ENCODE measurements at regions not wholly inside any gene's neighbourhood (a gene's known extent, or its start where the extent isn't known, plus 50 kb on each side); places are given as distances from the start of the nearest gene placed in this dataset.

GRCh38 chr2:217193431-217194340 lies 333.8 kb upstream of the TNP1 start:
- TF ChIP-seq CTCF (IDR thresholded peaks at IDR 0.05) (no peak), POLR2AphosphoS5 (IDR thresholded peaks at IDR 0.05) (no peak)
